Neural cell (in vitro differentiated cells): ENCODE measurements at regions not wholly inside any gene's neighbourhood (a gene's known extent, or its start where the extent isn't known, plus 50 kb on each side); places are given as distances from the start of the nearest gene placed in this dataset.

Source experiments
- H2AFZ ChIP-seq: fragments of 200-600, 300-800 bp; sonication (generic), shearing (Covaris generic); 2 replicates; pipeline ENCODE4 v1.6.0; 2014; ENCODE audit warnings: low read depth, mild to moderate bottlenecking, antibody characterized with exemption, low read length, moderate library complexity
- H3F3A ChIP-seq: fragments of 200-600 bp; shearing (Covaris generic); 2 replicates; pipeline ENCODE4 v1.6.1; 2016; ENCODE audit warnings: mild to moderate bottlenecking, moderate library complexity, mixed read lengths, antibody characterized with exemption, low read length; ENCODE audit not compliant: insufficient read depth, poor library complexity, severe bottlenecking
- H3K27ac ChIP-seq: fragments of 200-600, 300-800 bp; sonication (generic), shearing (Covaris generic); 2 replicates; pipeline ENCODE4 v1.5.1; 2014; ENCODE audit warnings: mild to moderate bottlenecking, low read length, moderate library complexity
- H3K27me3 ChIP-seq: fragments of 300-800, 200-600 bp; sonication (generic), shearing (Covaris generic); 2 replicates; pipeline ENCODE4 v1.6.0; 2014; ENCODE audit warnings: mild to moderate bottlenecking, low read depth, low read length, moderate library complexity; ENCODE audit not compliant: insufficient read depth
- H3K36me3 ChIP-seq: fragments of 300-800, 200-600 bp; sonication (generic), shearing (Covaris generic); 2 replicates; pipeline ENCODE4 v1.5.1; 2014; ENCODE audit warnings: mild to moderate bottlenecking, antibody characterized with exemption, low read length, moderate library complexity; ENCODE audit not compliant: insufficient read depth
- H3K4me2 ChIP-seq: fragments of 300-800, 200-600 bp; sonication (generic), shearing (Covaris generic); 2 replicates; pipeline ENCODE4 v1.6.0; 2014; ENCODE audit warnings: mild to moderate bottlenecking, low read length
- H3K4me3 ChIP-seq: fragments of 300-800, 200-600 bp; sonication (generic), shearing (Covaris generic); 2 replicates; pipeline ENCODE4 v1.5.1; 2014; ENCODE audit warnings: mild to moderate bottlenecking, low read length, moderate library complexity
- H3K79me2 ChIP-seq: fragments of 200-600 bp; shearing (Covaris generic); replicated peaks from 2 replicates; pipeline ENCODE4 v1.6.0; 2014; ENCODE audit warnings: mild to moderate bottlenecking, low read length, moderate library complexity; ENCODE audit not compliant: insufficient read depth
- H3K9ac ChIP-seq: fragments of 300-800, 200-600 bp; sonication (generic), shearing (Covaris generic); 2 replicates; pipeline ENCODE4 v1.6.1; 2016; ENCODE audit warnings: mild to moderate bottlenecking, low read length, mixed read lengths
- H3K9me2 ChIP-seq: fragments of 200-600 bp; shearing (Covaris generic); 2 replicates; pipeline ENCODE4 v1.6.1; 2016; ENCODE audit warnings: mild to moderate bottlenecking, low read length, mixed read lengths; ENCODE audit not compliant: insufficient read depth
- H3K9me3 ChIP-seq: fragments of 200-600, 300-800 bp; sonication (generic), shearing (Covaris generic); 2 replicates; pipeline ENCODE4 v1.6.1; 2016; ENCODE audit warnings: mild to moderate bottlenecking, mixed run types, low read length, moderate library complexity, mixed read lengths
- H4K20me1 ChIP-seq: fragments of 200-600 bp; shearing (Covaris generic); 2 replicates; pipeline ENCODE4 v1.6.1; 2016; ENCODE audit warnings: mild to moderate bottlenecking, mixed run types; ENCODE audit not compliant: insufficient read depth
- CTCF ChIP-seq: fragments of 450-650 bp; IDR thresholded peaks from 2 replicates; pipeline ENCODE4 v1.5.1; 2014; ENCODE audit warnings: antibody characterized with exemption, mild to moderate bottlenecking, moderate library complexity; ENCODE audit not compliant: poor library complexity, severe bottlenecking
- EP300 ChIP-seq: fragments of 450-650 bp; conservative IDR thresholded peaks from 2 replicates; pipeline ENCODE4 v1.6.1; 2014; ENCODE audit warnings: antibody characterized with exemption, mild to moderate bottlenecking, moderate library complexity; ENCODE audit not compliant: poor library complexity, severe bottlenecking
- EZH2 ChIP-seq: fragments of 200-600, 300-800 bp; shearing (Covaris generic), sonication (generic); IDR thresholded peaks from 2 replicates; pipeline ENCODE4 v1.6.1; 2014; ENCODE audit warnings: antibody characterized with exemption, low read length, borderline replicate concordance, mild to moderate bottlenecking; ENCODE audit not compliant: insufficient read depth, poor library complexity, severe bottlenecking
- MXI1 ChIP-seq: fragments of 450-650 bp; conservative IDR thresholded peaks from 2 replicates; pipeline ENCODE4 v1.6.1; 2014; ENCODE audit warnings: antibody characterized with exemption, mild to moderate bottlenecking; ENCODE audit not compliant: poor library complexity, severe bottlenecking
- POLR2AphosphoS5 ChIP-seq: IDR thresholded peaks from 2 replicates; pipeline ENCODE4 v1.6.1; 2012
- RAD21 ChIP-seq: fragments of 450-650 bp; conservative IDR thresholded peaks from 2 replicates; pipeline ENCODE4 v1.6.1; 2014; ENCODE audit warnings: antibody characterized with exemption, mild to moderate bottlenecking, moderate library complexity
- REST ChIP-seq: IDR thresholded peaks from 2 replicates; pipeline ENCODE4 v1.6.1; 2012; ENCODE audit warnings: borderline replicate concordance
- SMC3 ChIP-seq: fragments of 450-650 bp; conservative IDR thresholded peaks from 2 replicates; pipeline ENCODE4 v1.6.1; 2014; ENCODE audit warnings: antibody characterized with exemption, mild to moderate bottlenecking, moderate library complexity; ENCODE audit not compliant: poor library complexity
- TAF1 ChIP-seq: IDR thresholded peaks from 2 replicates; pipeline ENCODE4 v1.6.1; 2012; ENCODE audit warnings: low read depth

- Histone ChIP-seq H3K27ac (no peak overlapping the region), H3K9ac (no peak overlapping the region), H3K27me3 (no peaks in the 10 kb centered on the region), H3K36me3 (no peaks in the 10 kb centered on the region), H3F3A (no peaks in the 10 kb centered on the region), H4K20me1 (no peaks in the 10 kb centered on the region), H2AFZ (no peak overlapping the region), H3K79me2 (no peaks in the 10 kb centered on the region), H3K9me3 (no peaks in the 10 kb centered on the region), H3K4me3 (no peak overlapping the region), H3K9me2 (no peaks in the 10 kb centered on the region), H3K4me2 (no peak overlapping the region)
- TF ChIP-seq SMC3 (no peak), EZH2 (no peak), CTCF (no peak), RAD21 (no peak), REST (no peak), POLR2AphosphoS5 (no peak), EP300 (no peak), TAF1 (no peak), MXI1 (no peak)
Observed at GRCh38 chr3:72214066-72214951, 429.4 kb upstream of the PROK2 start.

- Histone ChIP-seq H3F3A (no peaks in the 10 kb centered on the region), H3K4me2 (no peak overlapping the region), H3K36me3 (no peaks in the 10 kb centered on the region), H2AFZ (no peak overlapping the region), H4K20me1 (no peaks in the 10 kb centered on the region), H3K4me3 (no peak overlapping the region), H3K9me2 (no peaks in the 10 kb centered on the region), H3K9ac (no peak overlapping the region), H3K9me3 (no peaks in the 10 kb centered on the region), H3K79me2 (no peaks in the 10 kb centered on the region), H3K27me3 (no peaks in the 10 kb centered on the region), H3K27ac (no peak overlapping the region)
- TF ChIP-seq POLR2AphosphoS5: no peak
Observed at GRCh38 chr3:72213296-72214065, 428.5 kb upstream of the PROK2 start.
